HG02885 (cell line): ENCODE measurements at regions not wholly inside any gene's neighbourhood (a gene's known extent, or its start where the extent isn't known, plus 50 kb on each side); places are given as distances from the start of the nearest gene placed in this dataset.

Experiments
- ATAC-seq: cut with Tn5 transposase; IDR thresholded peaks from one replicate; pipeline ENCODE4 v1.9.1; 2021; ENCODE audit warnings: mild to moderate bottlenecking; ENCODE audit not compliant: unreplicated experiment, poor library complexity

GRCh38 chr14:39762576-39763401 lies 330.6 kb upstream of the FBXO33 start:
- no peak for ATAC-seq

- ATAC-seq: no peak
Measured at GRCh38 chr14:39755269-39755878, 323.1 kb upstream of the FBXO33 start.

- ATAC-seq: no peak
Measured at GRCh38 chr14:39740454-39740853, 308.2 kb upstream of the FBXO33 start.

GRCh38 chr14:39739796-39740195 lies 307.6 kb upstream of the FBXO33 start:
- no peak for ATAC-seq

GRCh38 chr14:39734306-39734705 lies 302.1 kb upstream of the FBXO33 start:
- ATAC-seq: no peak

- ATAC-seq: no peak
Measured at GRCh38 chr14:39733741-39734140, 301.5 kb upstream of the FBXO33 start.

- peak; percentile 58 for ATAC-seq
Measured at GRCh38 chr14:39731912-39732311, 299.7 kb upstream of the FBXO33 start.

- no peak for ATAC-seq
Measured at GRCh38 chr14:39726563-39726962, 294.3 kb upstream of the FBXO33 start.

- ATAC-seq: no peak
Measured at GRCh38 chr14:39722547-39723273, 290.5 kb upstream of the FBXO33 start.

- no peak for ATAC-seq
Measured at GRCh38 chr14:39716987-39717570, 284.8 kb upstream of the FBXO33 start.

GRCh38 chr14:39712293-39712999 lies 280.2 kb upstream of the FBXO33 start:
- no peak for ATAC-seq

GRCh38 chr14:39704594-39704993 lies 272.4 kb upstream of the FBXO33 start:
- ATAC-seq: no peak

- ATAC-seq: no peak
Measured at GRCh38 chr14:39694341-39694740, 262.1 kb upstream of the FBXO33 start.

GRCh38 chr14:39683691-39684260 lies 251.5 kb upstream of the FBXO33 start:
- ATAC-seq: no peak

GRCh38 chr14:39682582-39682981 lies 250.3 kb upstream of the FBXO33 start:
- ATAC-seq: no peak

- no peak for ATAC-seq
Measured at GRCh38 chr14:39681782-39682399, 249.7 kb upstream of the FBXO33 start.

- peak; percentile 85 for ATAC-seq
Measured at GRCh38 chr14:39680777-39681176, 248.5 kb upstream of the FBXO33 start.

GRCh38 chr14:39673734-39674133 lies 241.5 kb upstream of the FBXO33 start:
- no peak for ATAC-seq

GRCh38 chr14:39673270-39673711 lies 241.1 kb upstream of the FBXO33 start:
- ATAC-seq: no peak
